HepG2 (cell line): ENCODE measurements at regions not wholly inside any gene's neighbourhood (a gene's known extent, or its start where the extent isn't known, plus 50 kb on each side); places are given as distances from the start of the nearest gene placed in this dataset.
A peak's percentile ranks its signal among the peaks of the same experiment; 100 is the strongest.

Experiments used
- ATAC-seq: fragments of 200-7000 bp; cut with Tn5 transposase; 3 replicates; pipeline ENCODE4 v1.9.1; 2020; ENCODE audit warnings: mild to moderate bottlenecking, moderate library complexity
- BruUV-seq: library from RNA; stranded (reverse); fragments of 400-500 nt; replicated peaks from 2 replicates; lab custom pipeline; 2021; lab: Mats Ljungman, UMichigan
- CTCF ChIA-PET: fragments of 300-600 bp; formaldehyde crosslinking; extraction: SDS; loops from one replicate; lab custom pipeline; 2021; ENCODE audit warnings: low total read pairs, inconsistent platforms, low intra/inter-chr PET ratio; lab: Yijun Ruan, JAX
- POLR2A ChIA-PET: fragments of 350-600 bp; sonication (Branson Sonifier 250); formaldehyde crosslinking; loops from one replicate; lab custom pipeline; 2020; ENCODE audit warnings: antibody characterized with exemption, inconsistent platforms; lab: Yijun Ruan, JAX
- DNase-seq: peaks from one replicate; pipeline ENCODE4 v3.0.0-alpha.2; 2015; ENCODE audit warnings: low spot score
- FAIRE-seq: peaks from 3 replicates; lab custom pipeline; 2011; peaks lifted over from hg19 to GRCh38; lab: Jason Lieb, UNC
- H2AFZ ChIP-seq: one replicate; pipeline ENCODE4 v1.6.1; 2011; ENCODE audit warnings: low read length, inconsistent platforms
- H3K27ac ChIP-seq: fragments of 300-600 bp; 3 replicates; pipeline ENCODE4 v1.8.0; 2011; ENCODE audit warnings: mixed run types, mild to moderate bottlenecking, mixed read lengths, low read length, inconsistent platforms; ENCODE audit not compliant: insufficient read depth; ENCODE audit errors: extremely low read length
- H3K27me3 ChIP-seq, 2 experiments: fragments of 200-600 bp in 1 of 2; 2 replicates in 1 of 2; 3 replicates in 1 of 2; pipeline versions ENCODE4 v1.6.0 to v1.8.0; 2011; ENCODE audit warnings: low read length in 2 of 2, mild to moderate bottlenecking in 2 of 2, moderate library complexity in 2 of 2, inconsistent platforms in 1 of 2; ENCODE audit not compliant: insufficient read depth in 2 of 2, control insufficient read depth in 1 of 2
- H3K36me3 ChIP-seq, 2 experiments: fragments of 200-600 bp in 1 of 2; replicated peaks in 1 of 2; 2 replicates in 1 of 2; 3 replicates in 1 of 2; pipeline versions ENCODE4 v1.5.1 to v1.8.0; 2011; ENCODE audit warnings: low read length in 2 of 2, inconsistent platforms in 1 of 2; ENCODE audit not compliant: insufficient read depth in 2 of 2, control insufficient read depth in 1 of 2
- H3K4me1 ChIP-seq: 2 replicates; pipeline ENCODE4 v1.5.1; 2012; ENCODE audit warnings: low read length, inconsistent platforms; ENCODE audit not compliant: insufficient read depth
- H3K4me2 ChIP-seq: 2 replicates; pipeline ENCODE4 v1.6.0; 2011; ENCODE audit warnings: low read depth, low read length, inconsistent platforms
- H3K4me3 ChIP-seq, 3 experiments: fragments of 200-600 bp in 1 of 3; sonication (generic), shearing (Covaris generic) in 1 of 3; replicated peaks in 1 of 3; 2 replicates each; pipeline ENCODE4 v1.5.1; 2011 to 2016; ENCODE audit warnings: low read length in 3 of 3, inconsistent platforms in 2 of 3, low read depth in 2 of 3, mild to moderate bottlenecking in 2 of 3, control low read depth in 1 of 3, mixed read lengths in 1 of 3; ENCODE audit not compliant: insufficient read depth in 1 of 3
- H3K79me2 ChIP-seq: one replicate; pipeline ENCODE4 v1.6.1; 2011; ENCODE audit warnings: low read length, inconsistent platforms; ENCODE audit not compliant: insufficient read depth
- H3K9ac ChIP-seq: 2 replicates; pipeline ENCODE4 v1.6.0; 2011; ENCODE audit warnings: mild to moderate bottlenecking, low read depth, low read length, inconsistent platforms; ENCODE audit not compliant: insufficient read depth
- H3K9me3 ChIP-seq: 2 replicates; pipeline ENCODE4 v1.5.1; 2012; ENCODE audit warnings: mild to moderate bottlenecking, low read length
- H4K20me1 ChIP-seq: 2 replicates; pipeline ENCODE4 v1.6.0; 2011; ENCODE audit warnings: inconsistent platforms, mild to moderate bottlenecking, low read length, moderate library complexity; ENCODE audit not compliant: insufficient read depth
- HMG20B ChIP-seq: conservative IDR thresholded peaks from 2 replicates; pipeline ENCODE4 v1.6.1; 2016; ENCODE audit warnings: missing genetic modification reagents, missing compliant biosample characterization
- NCOA2 ChIP-seq: sonication (generic); formaldehyde crosslinking; IDR thresholded peaks from 2 replicates; pipeline ENCODE4 v1.8.0; 2022; ENCODE audit warnings: inconsistent platforms
- PRDM4 ChIP-seq: sonication (generic); formaldehyde crosslinking; IDR thresholded peaks from 2 replicates; pipeline ENCODE4 v1.9.0; 2021; ENCODE audit warnings: missing genetic modification reagents, borderline replicate concordance
- PTBP1 ChIP-seq: fragments of 200-400 bp; formaldehyde crosslinking; IDR thresholded peaks from 2 replicates; pipeline ENCODE4 v1.6.1; 2018; ENCODE audit warnings: low read length, low read depth; ENCODE audit not compliant: poor library complexity, severe bottlenecking
- STAG1 ChIP-seq: sonication (generic); formaldehyde crosslinking; IDR thresholded peaks from 2 replicates; pipeline ENCODE4 v1.4.0; 2020; ENCODE audit warnings: missing genetic modification reagents
- ZSCAN31 ChIP-seq: sonication (generic); formaldehyde crosslinking; IDR thresholded peaks from 2 replicates; pipeline ENCODE4 v1.5.0; 2020; ENCODE audit warnings: low read depth, mild to moderate bottlenecking, missing genetic modification reagents
- WGBS: methylation state at CpG from one replicate; pipeline ENCODE4 v1.1.6; 2017; ENCODE audit warnings: low lambda C conversion rate; 5-methylcytosine and 5-hydroxymethylcytosine counted together
- in situ Hi-C: cut with HindIII; loops from 2 replicates; pipeline ENCODE4 v1.10.0; 2017; ENCODE audit warnings: low pct_unique_long_range_greater_than_20kb; ENCODE audit not compliant: extremely low pct_ligation_motif_present
- intact Hi-C: fragments of 100-400 bp; cut with micrococcal nuclease; formaldehyde crosslinking; loops from one replicate; pipeline ENCODE4 v1.10.0; 2022; ENCODE audit not compliant: unreplicated experiment
- TF ChIP-seq, protein P1 (sequence below): sonication (generic); formaldehyde crosslinking; conservative IDR thresholded peaks from 2 replicates; pipeline ENCODE4 v1.8.0; 2022; ENCODE audit warnings: missing genetic modification reagents

DNA sequence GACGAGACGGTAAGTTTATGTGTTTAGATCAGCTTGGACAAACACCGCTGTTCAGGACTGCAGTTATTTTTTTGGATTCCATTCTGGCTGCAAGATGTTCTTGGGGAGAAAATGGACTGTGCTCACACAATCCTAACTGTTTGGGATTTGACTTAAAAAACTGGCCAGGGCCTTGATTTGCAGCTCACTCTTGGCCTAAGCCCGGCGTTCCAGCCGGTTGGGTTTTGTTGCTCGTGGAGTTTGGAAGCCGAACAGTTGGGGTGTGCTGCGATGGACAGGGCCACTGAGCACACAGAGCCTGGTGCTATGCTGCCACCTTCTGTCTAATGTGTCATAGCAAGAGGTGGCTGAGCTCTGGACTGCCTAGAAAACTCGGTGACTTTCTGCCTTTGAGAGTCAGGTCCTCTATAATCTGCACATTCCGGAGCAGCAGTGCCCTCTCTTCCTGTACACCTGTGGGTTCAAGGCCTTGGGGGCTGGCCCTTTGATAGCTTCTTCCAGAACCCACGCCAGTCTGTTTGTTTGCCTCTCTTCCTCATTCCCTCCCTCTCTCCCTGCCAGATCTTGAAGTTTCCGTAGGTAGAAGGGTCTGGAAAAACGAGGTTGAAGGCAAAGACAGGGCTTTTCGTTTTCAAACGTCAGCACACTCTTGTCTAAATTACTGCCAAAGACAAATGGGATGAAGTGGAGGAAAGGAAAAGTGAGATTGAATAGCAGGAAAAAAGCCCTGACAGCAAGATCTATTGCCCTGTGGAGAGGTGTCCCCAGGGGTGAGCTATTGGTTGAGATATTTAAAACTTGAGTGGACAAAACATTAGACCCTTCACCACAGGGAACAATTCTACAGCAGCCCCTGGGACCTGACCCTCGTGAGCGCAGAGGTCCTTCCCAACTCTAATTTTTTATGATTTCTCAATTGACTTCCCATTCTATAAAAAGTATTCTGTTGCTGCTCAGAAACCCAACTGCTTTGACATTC is 167.5 kb upstream of the HABP2 start:
- Histone ChIP-seq H3K4me3 (peak overlapping the region in 1 of 3 experiments; percentile 15; a peak in 2 of 6 replicates), H3K4me2 (peak overlapping the region; percentile 64), H3K9me3 (no peaks in the 10 kb centered on the region), H4K20me1 (peaks cover 3% of the 10 kb centered on the region; the same call in 1 of the 2 replicates), H3K27me3 (peaks cover under 1 to 63% of the 10 kb centered on the region in 2 experiments; a peak in 4 of 5 replicates), H3K27ac (no peak overlapping the region), H3K9ac (no peak overlapping the region), H2AFZ (no peak overlapping the region), H3K4me1 (peaks cover 13% of the 10 kb centered on the region), H3K79me2 (no peaks in the 10 kb centered on the region), H3K36me3 (no peaks in the 10 kb centered on the region)
- intact Hi-C loops (loop anchor here (1.0 to 10.0 kb wide), 4 partner anchors 261 to 914 kb away; no protein-coding TSS in a partner anchor), in situ Hi-C loops (loop anchor here (10.0 kb wide), 2 partner anchors 821 to 911 kb away; no protein-coding TSS in a partner anchor)
- FAIRE-seq (peak; percentile 80), DNase-seq (peak; percentile 71), ATAC-seq (peak; percentile 100)
- ChIA-PET POLR2A (no interaction called here), CTCF (interaction anchor here (1.2 to 1.4 kb wide), 3 partner anchors 819 to 913 kb away, joined by 4 to 6 read pairs (median 4); no protein-coding TSS in a partner anchor)
- no TSS peak for BruUV-seq
- WGBS: 10% methylated on average over 18 of the region's 18 CpGs
- TF ChIP-seq PTBP1 (no peak), ZSCAN31 (CRISPR knock-in tag) (0 out of 2 replicates have a peak, but pooled peaks have one; percentile 27), HMG20B (CRISPR knock-in tag) (no peak), STAG1 (CRISPR knock-in tag) (peak; percentile 99), PRDM4 (CRISPR knock-in tag) (no peak), NCOA2 (CRISPR knock-in tag) (no peak)
- TF ChIP-seq, protein P1, sequence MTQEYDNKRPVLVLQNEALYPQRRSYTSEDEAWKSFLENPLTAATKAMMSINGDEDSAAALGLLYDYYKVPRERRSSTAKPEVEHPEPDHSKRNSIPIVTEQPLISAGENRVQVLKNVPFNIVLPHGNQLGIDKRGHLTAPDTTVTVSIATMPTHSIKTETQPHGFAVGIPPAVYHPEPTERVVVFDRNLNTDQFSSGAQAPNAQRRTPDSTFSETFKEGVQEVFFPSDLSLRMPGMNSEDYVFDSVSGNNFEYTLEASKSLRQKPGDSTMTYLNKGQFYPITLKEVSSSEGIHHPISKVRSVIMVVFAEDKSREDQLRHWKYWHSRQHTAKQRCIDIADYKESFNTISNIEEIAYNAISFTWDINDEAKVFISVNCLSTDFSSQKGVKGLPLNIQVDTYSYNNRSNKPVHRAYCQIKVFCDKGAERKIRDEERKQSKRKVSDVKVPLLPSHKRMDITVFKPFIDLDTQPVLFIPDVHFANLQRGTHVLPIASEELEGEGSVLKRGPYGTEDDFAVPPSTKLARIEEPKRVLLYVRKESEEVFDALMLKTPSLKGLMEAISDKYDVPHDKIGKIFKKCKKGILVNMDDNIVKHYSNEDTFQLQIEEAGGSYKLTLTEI: no peak
